ENCODE measurements at regions not wholly inside any gene's neighbourhood (a gene's known extent, or its start where the extent isn't known, plus 50 kb on each side); places are given as distances from the start of the nearest gene placed in this dataset.

- Mint-ChIP-seq H3K4me3 (no peak overlapping the region), H3K36me3 (no peaks in the 10 kb centered on the region), H3K9me3 (peaks cover 6% of the 10 kb centered on the region), H3K27ac (no peak overlapping the region), H3K27me3 (ENCODE audit: low read depth) (no peaks in the 10 kb centered on the region), H3K4me1 (no peaks in the 10 kb centered on the region)
- POLR2A ChIA-PET, result no interaction called here
- DNase-seq (ENCODE audit: low spot score), result no peak
- TF ChIP-seq EMX1 (CRISPR knock-in tag; IDR thresholded peaks at IDR 0.05) (no peak), ZNF263 (CRISPR knock-in tag; IDR thresholded peaks at IDR 0.05; ENCODE audit: low read depth) (no peak), NR2C2 (CRISPR knock-in tag; IDR thresholded peaks at IDR 0.05) (no peak), MYBL2 (CRISPR knock-in tag; IDR thresholded peaks at IDR 0.05) (no peak), ARID4B (CRISPR knock-in tag; IDR thresholded peaks at IDR 0.05; ENCODE audit: borderline replicate concordance) (no peak), ZMAT4 (CRISPR knock-in tag; IDR thresholded peaks at IDR 0.05) (no peak), PREB (CRISPR knock-in tag; IDR thresholded peaks at IDR 0.05; ENCODE audit: borderline replicate concordance) (no peak), TEAD4 (CRISPR knock-in tag; IDR thresholded peaks at IDR 0.05) (no peak), GRHL2 (CRISPR knock-in tag; IDR thresholded peaks at IDR 0.05; ENCODE audit: insufficient replicate concordance, severe bottlenecking) (no peak), PRDM15 (CRISPR knock-in tag; IDR thresholded peaks at IDR 0.05) (no peak), HMGXB4 (CRISPR knock-in tag; IDR thresholded peaks at IDR 0.05) (no peak), RORB (CRISPR knock-in tag; IDR thresholded peaks at IDR 0.05) (no peak), ZNF232 (CRISPR knock-in tag; IDR thresholded peaks at IDR 0.05) (no peak), HMGA2 (CRISPR knock-in tag; IDR thresholded peaks at IDR 0.05) (no peak), FOXK1 (CRISPR knock-in tag; IDR thresholded peaks at IDR 0.05) (no peak), ZNF671 (CRISPR knock-in tag; IDR thresholded peaks at IDR 0.05) (no peak)
- ATAC-seq, result no peak
- CTCF ChIA-PET, result no interaction called here
Measured at GRCh38 chr7:79837915-79838314, 296.7 kb upstream of the GNAI1 start.
